PC-9 (cell line): ENCODE measurements at regions not wholly inside any gene's neighbourhood (a gene's known extent, or its start where the extent isn't known, plus 50 kb on each side); places are given as distances from the start of the nearest gene placed in this dataset.

ENCODE experiments used
- BruUV-seq: library from RNA; stranded (reverse); fragments of 400-500 nt; replicated peaks from 2 replicates; lab custom pipeline; 2021; lab: Mats Ljungman, UMichigan
- CTCF ChIA-PET: fragments of 300-600 bp; sonication (Branson Sonifier 250); formaldehyde crosslinking; loops from one replicate; lab custom pipeline; 2022; ENCODE audit warnings: antibody characterized with exemption; lab: Charles Lee
- POLR2A ChIA-PET: fragments of 300-600 bp; sonication (Branson Sonifier 250); formaldehyde crosslinking; loops from one replicate; lab custom pipeline; 2022; ENCODE audit warnings: antibody characterized with exemption; ENCODE audit not compliant: unreplicated experiment; lab: Charles Lee
- DNase-seq, 2 experiments: peaks; one replicate each; pipeline versions ENCODE4 v3.0.0 to v3.0.0-alpha.2; 2015 to 2022; ENCODE audit warnings: mixed read lengths in 1 of 2
- H2AFZ ChIP-seq: fragments of 200-600 bp; sonication (generic); 2 replicates; pipeline ENCODE4 v1.8.1; 2017; ENCODE audit warnings: antibody characterized with exemption
- H3F3A ChIP-seq: fragments of 200-600 bp; sonication (generic); 2 replicates; pipeline ENCODE4 v1.8.1; 2017; ENCODE audit warnings: antibody characterized with exemption, mild to moderate bottlenecking, low read depth; ENCODE audit not compliant: insufficient read depth
- H3K27ac ChIP-seq: fragments of 200-600 bp; sonication (generic); 2 replicates; pipeline ENCODE4 v1.6.1; 2016; ENCODE audit warnings: mixed run types
- H3K27me3 ChIP-seq: fragments of 200-600 bp; sonication (generic); 2 replicates; pipeline ENCODE4 v1.6.1; 2016; ENCODE audit warnings: low read depth, mixed run types; ENCODE audit not compliant: insufficient read depth
- H3K36me3 ChIP-seq: fragments of 200-600 bp; sonication (generic); 2 replicates; pipeline ENCODE4 v1.6.1; 2016; ENCODE audit warnings: low read depth, mixed run types
- H3K4me1 ChIP-seq: fragments of 200-600 bp; sonication (generic); replicated peaks from 2 replicates; pipeline ENCODE4 v1.6.1; 2016; ENCODE audit warnings: mixed run types; ENCODE audit not compliant: insufficient read depth
- H3K4me2 ChIP-seq: fragments of 200-600 bp; sonication (generic); 2 replicates; pipeline ENCODE4 v1.6.1; 2017; ENCODE audit warnings: mixed run types
- H3K4me3 ChIP-seq: fragments of 200-600 bp; sonication (generic); 2 replicates; pipeline ENCODE4 v1.6.1; 2016; ENCODE audit warnings: mixed run types
- H3K79me2 ChIP-seq: fragments of 200-600 bp; sonication (generic); 2 replicates; pipeline ENCODE4 v1.6.1; 2017; ENCODE audit warnings: low read depth, mixed run types
- H3K9me2 ChIP-seq: fragments of 200-600 bp; sonication (generic); 2 replicates; pipeline ENCODE4 v1.8.1; 2017; ENCODE audit warnings: mild to moderate bottlenecking; ENCODE audit not compliant: insufficient read depth
- H3K9me3 ChIP-seq: fragments of 200-600 bp; sonication (generic); 2 replicates; pipeline ENCODE4 v1.8.1; 2016; ENCODE audit warnings: low read depth; ENCODE audit not compliant: insufficient read depth
- H4K20me1 ChIP-seq: fragments of 200-600 bp; sonication (generic); 2 replicates; pipeline ENCODE4 v1.8.1; 2017; ENCODE audit not compliant: insufficient read depth
- EZH2 ChIP-seq: fragments of 200-600 bp; sonication (generic); IDR thresholded peaks from 2 replicates; pipeline ENCODE4 v1.8.0; 2017; ENCODE audit warnings: antibody characterized with exemption, low read depth
- intact Hi-C: fragments of 100-400 bp; cut with micrococcal nuclease; formaldehyde crosslinking; loops from one replicate; pipeline ENCODE4 v1.10.0; 2022; ENCODE audit not compliant: unreplicated experiment
- TF ChIP-seq, protein P1 (sequence below): fragments of 200-600 bp; sonication (generic); conservative IDR thresholded peaks from 2 replicates; pipeline ENCODE4 v1.6.1; 2017; ENCODE audit warnings: mixed run types, antibody characterized with exemption, mild to moderate bottlenecking, moderate library complexity

DNA sequence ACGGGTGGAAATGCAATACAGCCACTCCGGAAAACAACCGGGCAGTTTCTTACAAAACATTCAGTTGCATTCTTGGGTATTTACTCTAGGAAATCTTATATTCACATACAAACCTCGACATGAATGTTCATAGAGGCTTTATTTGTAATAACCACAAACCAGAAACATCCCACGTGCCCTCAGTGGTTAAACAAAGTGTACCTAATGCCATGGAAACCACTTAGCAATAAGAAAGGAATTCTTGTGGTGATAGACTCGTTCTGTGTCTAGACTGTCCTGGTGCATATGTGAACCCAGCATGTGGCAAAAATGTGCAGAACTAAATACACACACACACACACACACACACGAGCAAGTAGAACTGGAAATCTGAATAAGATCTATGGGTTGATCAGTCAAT is 1073.3 kb downstream of the TBC1D22A start:
- Histone ChIP-seq H3K79me2 (no peaks in the 10 kb centered on the region), H3K36me3 (no peaks in the 10 kb centered on the region), H3K4me1 (peaks cover 22% of the 10 kb centered on the region), H3K27me3 (no peaks in the 10 kb centered on the region), H2AFZ (no peak overlapping the region), H4K20me1 (no peaks in the 10 kb centered on the region), H3K4me2 (peak overlapping the region; percentile 33), H3K27ac (no peak overlapping the region), H3K9me3 (no peaks in the 10 kb centered on the region), H3K4me3 (no peak overlapping the region), H3K9me2 (no peaks in the 10 kb centered on the region), H3F3A (peaks cover 11% of the 10 kb centered on the region; the same call in 1 of the 2 replicates)
- intact Hi-C loops, result loop anchor here (1.0 to 2.0 kb wide), 2 partner anchors 37 to 99 kb away; no protein-coding TSS in a partner anchor
- TF ChIP-seq EZH2, result no peak
- TF ChIP-seq, protein P1, sequence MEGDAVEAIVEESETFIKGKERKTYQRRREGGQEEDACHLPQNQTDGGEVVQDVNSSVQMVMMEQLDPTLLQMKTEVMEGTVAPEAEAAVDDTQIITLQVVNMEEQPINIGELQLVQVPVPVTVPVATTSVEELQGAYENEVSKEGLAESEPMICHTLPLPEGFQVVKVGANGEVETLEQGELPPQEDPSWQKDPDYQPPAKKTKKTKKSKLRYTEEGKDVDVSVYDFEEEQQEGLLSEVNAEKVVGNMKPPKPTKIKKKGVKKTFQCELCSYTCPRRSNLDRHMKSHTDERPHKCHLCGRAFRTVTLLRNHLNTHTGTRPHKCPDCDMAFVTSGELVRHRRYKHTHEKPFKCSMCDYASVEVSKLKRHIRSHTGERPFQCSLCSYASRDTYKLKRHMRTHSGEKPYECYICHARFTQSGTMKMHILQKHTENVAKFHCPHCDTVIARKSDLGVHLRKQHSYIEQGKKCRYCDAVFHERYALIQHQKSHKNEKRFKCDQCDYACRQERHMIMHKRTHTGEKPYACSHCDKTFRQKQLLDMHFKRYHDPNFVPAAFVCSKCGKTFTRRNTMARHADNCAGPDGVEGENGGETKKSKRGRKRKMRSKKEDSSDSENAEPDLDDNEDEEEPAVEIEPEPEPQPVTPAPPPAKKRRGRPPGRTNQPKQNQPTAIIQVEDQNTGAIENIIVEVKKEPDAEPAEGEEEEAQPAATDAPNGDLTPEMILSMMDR, result no peak
- POLR2A ChIA-PET, result no interaction called here
- DNase-seq, result peak; percentile 42 to 96
- CTCF ChIA-PET, result no interaction called here
- no TSS peak for BruUV-seq

DNA sequence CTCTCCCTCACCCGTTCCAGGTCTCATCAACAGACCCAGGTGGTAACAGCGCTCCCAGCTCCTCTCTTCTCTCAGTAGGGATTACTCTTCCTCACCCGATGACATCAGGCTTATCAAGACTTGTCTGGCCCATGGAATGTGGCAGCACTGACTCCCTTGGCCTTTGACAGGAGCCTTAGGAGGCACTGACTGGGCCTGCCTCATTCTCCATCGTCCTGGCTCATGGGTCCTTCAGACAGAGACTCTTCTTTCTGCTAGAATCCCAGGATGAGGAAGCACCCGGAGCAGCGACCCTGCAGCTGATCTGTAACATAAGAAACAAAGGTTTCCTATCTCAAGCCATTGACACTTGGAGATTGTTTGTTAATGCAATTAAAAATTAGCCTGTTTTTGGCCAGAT is 1063.6 kb downstream of the TBC1D22A start:
- ChIA-PET POLR2A (no interaction called here), CTCF (no interaction called here)
- Histone ChIP-seq H3K27me3 (no peaks in the 10 kb centered on the region), H3K4me2 (no peak overlapping the region), H3K79me2 (no peaks in the 10 kb centered on the region), H4K20me1 (no peaks in the 10 kb centered on the region), H3F3A (no peaks in the 10 kb centered on the region), H3K36me3 (no peaks in the 10 kb centered on the region), H3K27ac (no peak overlapping the region), H3K4me3 (no peak overlapping the region), H3K9me2 (no peaks in the 10 kb centered on the region), H2AFZ (no peak overlapping the region), H3K4me1 (no peaks in the 10 kb centered on the region), H3K9me3 (no peaks in the 10 kb centered on the region)
- BruUV-seq, result no TSS peak
- no peak for DNase-seq
- TF ChIP-seq EZH2, result no peak
- TF ChIP-seq, protein P1, result no peak
- intact Hi-C loops, result no loop called here

DNA sequence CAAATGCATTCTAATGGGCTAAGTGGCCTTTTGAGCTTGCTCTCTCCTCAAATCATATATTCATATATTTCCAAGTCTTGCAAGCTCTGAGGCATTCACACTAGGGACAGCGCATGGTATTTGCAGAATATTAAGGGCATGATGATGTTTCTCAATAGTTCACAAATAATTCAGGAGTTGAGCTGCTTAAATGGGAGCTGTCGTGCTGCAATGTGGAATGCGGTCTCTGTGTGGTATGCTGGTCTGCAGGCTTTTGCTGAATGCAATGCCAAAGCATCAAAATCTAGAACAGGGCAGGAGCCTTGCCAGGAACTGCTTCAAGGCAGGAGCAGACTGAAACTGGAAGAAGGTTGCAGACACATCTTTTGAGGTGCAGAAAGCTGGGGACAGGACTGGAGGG is 1060.0 kb downstream of the TBC1D22A start:
- CTCF ChIA-PET, result no interaction called here

DNA sequence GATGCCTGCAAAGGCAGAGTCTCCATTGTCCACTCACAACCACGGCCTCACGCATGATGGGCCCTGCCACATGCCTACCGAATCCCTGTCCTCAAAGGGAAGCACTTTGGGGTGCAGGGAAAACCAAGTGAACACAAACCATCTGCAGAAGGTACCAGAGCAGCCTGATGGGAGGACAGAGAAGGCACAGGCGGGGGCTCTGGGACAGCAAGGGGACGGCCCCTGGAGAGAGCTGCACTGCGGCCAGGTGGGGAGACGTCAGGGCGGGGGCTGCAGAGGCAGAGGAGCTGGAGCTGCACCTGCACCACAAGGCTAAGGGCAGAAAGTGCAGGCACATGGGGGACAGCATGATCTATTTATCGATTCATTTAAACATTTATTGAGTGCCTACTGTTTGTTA is 1056.0 kb downstream of the TBC1D22A start:
- no peak overlapping the region for H2AFZ ChIP-seq
- CTCF ChIA-PET, result no interaction called here
- intact Hi-C loops, result no loop called here
- H3K27ac ChIP-seq, result no peak overlapping the region
- no peaks in the 10 kb centered on the region for H3K4me1 ChIP-seq
- H3K27me3 ChIP-seq, result no peaks in the 10 kb centered on the region
- 0 out of 2 replicates have a peak, but pooled peaks cover 3% of the 10 kb centered on the region for H4K20me1 ChIP-seq
- POLR2A ChIA-PET, result no interaction called here
- no peaks in the 10 kb centered on the region for H3K9me3 ChIP-seq
- BruUV-seq, result no TSS peak
- no peaks in the 10 kb centered on the region for H3K36me3 ChIP-seq
- H3K79me2 ChIP-seq, result no peaks in the 10 kb centered on the region
- no peak overlapping the region for H3K4me2 ChIP-seq
- H3F3A ChIP-seq, result peaks cover 6% of the 10 kb centered on the region; the same call in 1 of the 2 replicates
- no peak for DNase-seq
- H3K9me2 ChIP-seq, result no peaks in the 10 kb centered on the region
- TF ChIP-seq, protein P1, result no peak
- no peak for TF ChIP-seq EZH2
- no peak overlapping the region for H3K4me3 ChIP-seq

More for the DNA sequence above, 1060.0 kb downstream of the TBC1D22A start:
- no peak overlapping the region for H3K4me2 ChIP-seq
- POLR2A ChIA-PET, result no interaction called here
- intact Hi-C loops, result no loop called here
- H3K4me3 ChIP-seq, result no peak overlapping the region
- no peaks in the 10 kb centered on the region for H3K36me3 ChIP-seq
- no peak overlapping the region for H3K27ac ChIP-seq
- H3K4me1 ChIP-seq, result no peaks in the 10 kb centered on the region
- H3K27me3 ChIP-seq, result no peaks in the 10 kb centered on the region
- H3K79me2 ChIP-seq, result no peaks in the 10 kb centered on the region
- H3F3A ChIP-seq, result no peaks in the 10 kb centered on the region
- no peaks in the 10 kb centered on the region for H3K9me2 ChIP-seq
- H4K20me1 ChIP-seq, result no peaks in the 10 kb centered on the region
- no TSS peak for BruUV-seq
- H2AFZ ChIP-seq, result no peak overlapping the region
- no peak for TF ChIP-seq EZH2
- H3K9me3 ChIP-seq, result no peaks in the 10 kb centered on the region
- no peak for DNase-seq
